Sigmoid colon (tissue), 6 donors: ENCODE measurements at regions not wholly inside any gene's neighbourhood (a gene's known extent, or its start where the extent isn't known, plus 50 kb on each side); places are given as distances from the start of the nearest gene placed in this dataset.

Experiments used
- DNase-seq: peaks from one replicate; pipeline ENCODE4 v3.0.0-alpha.2; 2019
- H3K27ac ChIP-seq, 4 donors: fragments of 200-600 bp; sonication (generic); one replicate each; pipeline ENCODE4 v1.5.1; 2016 to 2019; ENCODE audit warnings: mild to moderate bottlenecking in 1 of 4
- H3K27me3 ChIP-seq, 3 donors: fragments of 200-600 bp; sonication (generic); one replicate each; pipeline ENCODE4 v1.5.1; 2019; ENCODE audit warnings: mild to moderate bottlenecking in 1 of 3
- H3K36me3 ChIP-seq, 4 donors: fragments of 200-600 bp; sonication (generic); one replicate each; pipeline ENCODE4 v1.5.1; 2016 to 2019
- H3K4me1 ChIP-seq, 4 donors: fragments of 200-600 bp; sonication (generic); one replicate each; pipeline ENCODE4 v1.5.1; 2017 to 2019
- H3K4me3 ChIP-seq, 4 donors: fragments of 200-600 bp; sonication (generic); one replicate each; pipeline ENCODE4 v1.5.1; 2017 to 2019; ENCODE audit warnings: mild to moderate bottlenecking in 2 of 4, moderate library complexity in 1 of 4
- H3K9me3 ChIP-seq, 4 donors: fragments of 200-600 bp in 3 of 4; sonication (generic) in 3 of 4; one replicate each; pipeline versions ENCODE4 v1.5.1 to v1.6.1; 2013 to 2019
- EP300 ChIP-seq, 4 donors: sonication (generic); formaldehyde crosslinking; IDR thresholded peaks; one replicate each; pipeline ENCODE4 v1.6.1; 2017; ENCODE audit warnings: antibody characterized with exemption in 4 of 4
- POLR2A ChIP-seq, 2 donors: fragments of 450-650 bp; IDR thresholded peaks; one replicate each; pipeline ENCODE4 v1.6.1; 2016; ENCODE audit warnings: antibody characterized with exemption in 2 of 2, mild to moderate bottlenecking in 2 of 2, moderate library complexity in 2 of 2
- POLR2AphosphoS5 ChIP-seq, 4 donors: sonication (generic); formaldehyde crosslinking; IDR thresholded peaks; one replicate each; pipeline ENCODE4 v1.6.1; 2017; ENCODE audit warnings: antibody characterized with exemption in 4 of 4
- WGBS, 2 donors: extraction: QIAGEN DNeasy Blood & Tissue Kit; methylation state at CpG; one replicate each; pipeline ENCODE4 v1.1.7; 2013; 5-methylcytosine and 5-hydroxymethylcytosine counted together
- intact Hi-C: fragments of 100-400 bp; cut with DNase I; formaldehyde crosslinking; loops from one replicate; pipeline ENCODE4 v1.15.1; 2023
- TF ChIP-seq, protein P1 (sequence below), 4 experiments: fragments of 450-650 bp in 3 of 4; fragments of 200-600 bp in 1 of 4; IDR thresholded peaks; one replicate each; pipeline ENCODE4 v1.5.1; 2016 to 2019; ENCODE audit warnings: antibody characterized with exemption in 4 of 4, mild to moderate bottlenecking in 3 of 4, moderate library complexity in 2 of 4
- donor health status: healthy with polysubstance abuse.
- donor health status: healthy.

DNA sequence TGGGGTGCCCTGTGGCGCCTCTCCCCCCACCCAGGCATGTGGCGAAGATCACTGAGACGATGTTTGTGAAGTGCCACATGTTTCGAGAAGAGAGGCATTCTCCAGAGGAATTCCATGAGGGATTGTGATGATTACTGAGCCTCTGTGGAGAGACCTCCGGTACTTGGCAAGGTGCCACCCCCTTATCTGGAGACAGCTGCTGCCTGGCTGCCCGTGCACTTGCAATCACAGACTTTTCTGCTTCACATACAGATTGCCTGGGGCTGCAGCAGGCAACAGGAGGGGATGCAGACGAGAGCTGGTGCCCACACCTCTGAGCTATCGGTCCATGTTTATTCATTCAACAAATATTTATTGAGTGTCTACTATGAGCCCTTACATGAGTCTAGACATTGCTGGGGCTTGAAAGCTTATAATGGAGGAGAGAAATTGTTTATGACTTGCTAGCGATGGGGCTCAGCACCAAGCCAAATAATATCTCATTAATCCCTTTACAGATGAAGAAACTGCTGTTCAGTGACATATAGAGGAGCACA, 317.2 kb upstream of the ZFHX3 start:
- Histone ChIP-seq H3K27ac (no peak overlapping the region), H3K27me3 (no peaks in the 10 kb centered on the region), H3K36me3 (no peaks in the 10 kb centered on the region), H3K9me3 (no peaks in the 10 kb centered on the region), H3K4me1 (peaks cover 0 to 3% (median 0%) of the 10 kb centered on the region in 4 donors), H3K4me3 (no peak overlapping the region)
- intact Hi-C loops, result no loop called here
- TF ChIP-seq EP300 (IDR thresholded peaks at IDR 0.05) (no peak), POLR2AphosphoS5 (IDR thresholded peaks at IDR 0.05) (no peak), POLR2A (IDR thresholded peaks at IDR 0.05) (no peak)
- TF ChIP-seq, protein P1, sequence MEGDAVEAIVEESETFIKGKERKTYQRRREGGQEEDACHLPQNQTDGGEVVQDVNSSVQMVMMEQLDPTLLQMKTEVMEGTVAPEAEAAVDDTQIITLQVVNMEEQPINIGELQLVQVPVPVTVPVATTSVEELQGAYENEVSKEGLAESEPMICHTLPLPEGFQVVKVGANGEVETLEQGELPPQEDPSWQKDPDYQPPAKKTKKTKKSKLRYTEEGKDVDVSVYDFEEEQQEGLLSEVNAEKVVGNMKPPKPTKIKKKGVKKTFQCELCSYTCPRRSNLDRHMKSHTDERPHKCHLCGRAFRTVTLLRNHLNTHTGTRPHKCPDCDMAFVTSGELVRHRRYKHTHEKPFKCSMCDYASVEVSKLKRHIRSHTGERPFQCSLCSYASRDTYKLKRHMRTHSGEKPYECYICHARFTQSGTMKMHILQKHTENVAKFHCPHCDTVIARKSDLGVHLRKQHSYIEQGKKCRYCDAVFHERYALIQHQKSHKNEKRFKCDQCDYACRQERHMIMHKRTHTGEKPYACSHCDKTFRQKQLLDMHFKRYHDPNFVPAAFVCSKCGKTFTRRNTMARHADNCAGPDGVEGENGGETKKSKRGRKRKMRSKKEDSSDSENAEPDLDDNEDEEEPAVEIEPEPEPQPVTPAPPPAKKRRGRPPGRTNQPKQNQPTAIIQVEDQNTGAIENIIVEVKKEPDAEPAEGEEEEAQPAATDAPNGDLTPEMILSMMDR (IDR thresholded peaks at IDR 0.05), result no peak
- 46 to 63% methylated on average over 9 of the region's 9 CpGs for WGBS, 2 donors
- no peak for DNase-seq

DNA sequence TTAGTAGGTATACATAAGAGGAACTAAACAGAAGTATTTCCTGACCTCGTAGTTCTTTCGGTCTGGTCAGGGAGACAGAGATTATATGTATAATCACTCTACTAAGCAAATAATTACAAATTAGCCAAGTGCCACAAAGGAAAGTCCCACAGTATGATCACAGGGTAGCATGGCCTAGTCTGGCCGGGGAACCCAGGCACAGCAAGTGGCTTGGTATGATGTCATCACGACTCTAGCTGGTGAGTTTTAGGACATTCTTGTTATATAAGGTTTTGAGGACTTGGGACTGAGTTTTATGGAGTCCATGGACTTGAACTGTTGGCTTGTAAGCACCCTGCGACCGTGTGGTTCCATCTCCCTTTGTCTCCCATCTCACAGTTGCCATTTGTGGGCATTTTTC, 316.5 kb upstream of the ZFHX3 start:
- H3K4me3 ChIP-seq, result no peak overlapping the region
- peaks cover 0 to 3% (median 0%) of the 10 kb centered on the region in 4 donors for H3K4me1 ChIP-seq
- no peaks in the 10 kb centered on the region for H3K9me3 ChIP-seq
- TF ChIP-seq POLR2AphosphoS5 (IDR thresholded peaks at IDR 0.05), result no peak
- no peak for TF ChIP-seq EP300 (IDR thresholded peaks at IDR 0.05)
- TF ChIP-seq, protein P1 (IDR thresholded peaks at IDR 0.05), result no peak
- no peak for TF ChIP-seq POLR2A (IDR thresholded peaks at IDR 0.05)
- 66 to 72% methylated on average over 6 of the region's 6 CpGs for WGBS, 2 donors
- no peak overlapping the region for H3K27ac ChIP-seq
- H3K27me3 ChIP-seq, result no peaks in the 10 kb centered on the region
- DNase-seq, result no peak
- intact Hi-C loops, result no loop called here
- H3K36me3 ChIP-seq, result no peaks in the 10 kb centered on the region

DNA sequence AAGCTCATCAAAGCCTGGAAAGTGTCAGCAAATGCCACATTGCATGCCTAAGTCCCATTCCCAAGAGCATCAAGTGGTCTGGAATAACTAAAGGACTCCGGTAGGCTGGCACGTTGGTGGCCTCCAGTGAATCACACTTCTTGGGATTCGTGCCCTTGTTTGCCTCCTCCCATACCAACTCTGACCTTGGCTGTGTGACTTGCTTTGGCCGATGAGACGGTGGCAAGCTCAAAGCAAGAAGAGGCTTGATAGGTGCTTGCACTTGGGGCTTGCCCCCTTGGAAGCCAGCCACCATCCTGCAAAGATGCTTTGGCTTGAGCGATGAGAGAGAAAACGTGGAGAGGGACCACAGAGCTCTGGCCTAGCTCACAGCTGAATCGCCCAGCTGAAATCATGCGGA, 313.1 kb upstream of the ZFHX3 start:
- no peak for DNase-seq
- WGBS, 2 donors, result 88 to 92% methylated on average over 9 of the region's 9 CpGs
- H3K27ac ChIP-seq, result no peak overlapping the region
- no peaks in the 10 kb centered on the region for H3K27me3 ChIP-seq
- H3K4me1 ChIP-seq, result peaks cover 0 to 3% (median 0%) of the 10 kb centered on the region in 4 donors
- H3K4me3 ChIP-seq, result no peak overlapping the region
- intact Hi-C loops, result no loop called here
- TF ChIP-seq, protein P1 (IDR thresholded peaks at IDR 0.05), result no peak
- no peak for TF ChIP-seq POLR2AphosphoS5 (IDR thresholded peaks at IDR 0.05)
- no peak for TF ChIP-seq EP300 (IDR thresholded peaks at IDR 0.05)
- TF ChIP-seq POLR2A (IDR thresholded peaks at IDR 0.05), result no peak
- no peaks in the 10 kb centered on the region for H3K36me3 ChIP-seq
- no peaks in the 10 kb centered on the region for H3K9me3 ChIP-seq

DNA sequence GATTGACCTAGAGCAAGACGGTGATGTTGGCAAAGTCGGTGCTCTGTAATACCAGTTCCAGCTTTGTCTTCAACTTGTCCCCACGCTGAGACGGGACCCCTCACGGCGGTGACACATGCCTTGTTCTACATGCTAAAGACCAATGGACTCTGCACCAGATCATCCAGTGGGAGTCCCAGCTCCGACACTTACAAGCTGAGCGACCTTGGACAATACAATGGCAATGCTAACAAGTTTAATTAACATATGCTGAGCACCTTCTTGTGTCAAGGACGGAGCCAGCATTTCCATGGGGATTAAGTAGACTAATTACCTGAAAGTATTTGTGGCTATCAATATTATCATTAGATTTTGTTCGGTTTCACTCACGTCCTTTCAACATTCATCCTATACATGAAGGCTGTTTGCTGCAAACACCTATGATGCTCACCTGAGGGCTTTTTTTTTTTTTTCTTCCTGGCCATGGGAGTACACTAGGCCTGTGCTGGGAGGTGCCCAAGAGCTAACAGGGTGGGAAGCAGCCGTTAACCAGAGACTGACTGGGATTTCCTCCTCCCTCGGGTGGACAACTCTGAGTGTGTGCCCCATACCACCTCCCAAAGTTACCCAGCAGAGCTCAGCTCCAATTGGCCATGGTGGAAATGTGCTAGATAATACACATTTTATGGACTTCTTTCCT, 308.6 kb upstream of the ZFHX3 start:
- no peak overlapping the region for H3K4me3 ChIP-seq
- DNase-seq, result no peak
- no peaks in the 10 kb centered on the region for H3K27me3 ChIP-seq
- intact Hi-C loops, result no loop called here
- TF ChIP-seq POLR2AphosphoS5 (IDR thresholded peaks at IDR 0.05), result no peak
- TF ChIP-seq EP300 (IDR thresholded peaks at IDR 0.05), result no peak
- TF ChIP-seq, protein P1 (IDR thresholded peaks at IDR 0.05), result no peak
- no peak for TF ChIP-seq POLR2A (IDR thresholded peaks at IDR 0.05)
- no peak overlapping the region for H3K27ac ChIP-seq
- 87 to 91% methylated on average over 13 of the region's 13 CpGs for WGBS, 2 donors
- no peaks in the 10 kb centered on the region for H3K36me3 ChIP-seq
- H3K9me3 ChIP-seq, result no peaks in the 10 kb centered on the region
- H3K4me1 ChIP-seq, result no peaks in the 10 kb centered on the region
